PC-9 (cell line): ENCODE measurements at regions not wholly inside any gene's neighbourhood (a gene's known extent, or its start where the extent isn't known, plus 50 kb on each side); places are given as distances from the start of the nearest gene placed in this dataset.

Experiments
- BruUV-seq: library from RNA; stranded (reverse); fragments of 400-500 nt; replicated peaks from 2 replicates; lab custom pipeline; 2021; lab: Mats Ljungman, UMichigan
- CTCF ChIA-PET: fragments of 300-600 bp; sonication (Branson Sonifier 250); formaldehyde crosslinking; loops from one replicate; lab custom pipeline; 2022; ENCODE audit warnings: antibody characterized with exemption; lab: Charles Lee
- POLR2A ChIA-PET: fragments of 300-600 bp; sonication (Branson Sonifier 250); formaldehyde crosslinking; loops from one replicate; lab custom pipeline; 2022; ENCODE audit warnings: antibody characterized with exemption; ENCODE audit not compliant: unreplicated experiment; lab: Charles Lee
- DNase-seq, 2 experiments: peaks; one replicate each; pipeline versions ENCODE4 v3.0.0 to v3.0.0-alpha.2; 2015 to 2022; ENCODE audit warnings: mixed read lengths in 1 of 2
- H2AFZ ChIP-seq: fragments of 200-600 bp; sonication (generic); 2 replicates; pipeline ENCODE4 v1.8.1; 2017; ENCODE audit warnings: antibody characterized with exemption
- H3F3A ChIP-seq: fragments of 200-600 bp; sonication (generic); 2 replicates; pipeline ENCODE4 v1.8.1; 2017; ENCODE audit warnings: antibody characterized with exemption, mild to moderate bottlenecking, low read depth; ENCODE audit not compliant: insufficient read depth
- H3K27ac ChIP-seq: fragments of 200-600 bp; sonication (generic); 2 replicates; pipeline ENCODE4 v1.6.1; 2016; ENCODE audit warnings: mixed run types
- H3K27me3 ChIP-seq: fragments of 200-600 bp; sonication (generic); 2 replicates; pipeline ENCODE4 v1.6.1; 2016; ENCODE audit warnings: low read depth, mixed run types; ENCODE audit not compliant: insufficient read depth
- H3K36me3 ChIP-seq: fragments of 200-600 bp; sonication (generic); 2 replicates; pipeline ENCODE4 v1.6.1; 2016; ENCODE audit warnings: low read depth, mixed run types
- H3K4me1 ChIP-seq: fragments of 200-600 bp; sonication (generic); replicated peaks from 2 replicates; pipeline ENCODE4 v1.6.1; 2016; ENCODE audit warnings: mixed run types; ENCODE audit not compliant: insufficient read depth
- H3K4me2 ChIP-seq: fragments of 200-600 bp; sonication (generic); 2 replicates; pipeline ENCODE4 v1.6.1; 2017; ENCODE audit warnings: mixed run types
- H3K4me3 ChIP-seq: fragments of 200-600 bp; sonication (generic); 2 replicates; pipeline ENCODE4 v1.6.1; 2016; ENCODE audit warnings: mixed run types
- H3K79me2 ChIP-seq: fragments of 200-600 bp; sonication (generic); 2 replicates; pipeline ENCODE4 v1.6.1; 2017; ENCODE audit warnings: low read depth, mixed run types
- H3K9me2 ChIP-seq: fragments of 200-600 bp; sonication (generic); 2 replicates; pipeline ENCODE4 v1.8.1; 2017; ENCODE audit warnings: mild to moderate bottlenecking; ENCODE audit not compliant: insufficient read depth
- H3K9me3 ChIP-seq: fragments of 200-600 bp; sonication (generic); 2 replicates; pipeline ENCODE4 v1.8.1; 2016; ENCODE audit warnings: low read depth; ENCODE audit not compliant: insufficient read depth
- H4K20me1 ChIP-seq: fragments of 200-600 bp; sonication (generic); 2 replicates; pipeline ENCODE4 v1.8.1; 2017; ENCODE audit not compliant: insufficient read depth
- EZH2 ChIP-seq: fragments of 200-600 bp; sonication (generic); IDR thresholded peaks from 2 replicates; pipeline ENCODE4 v1.8.0; 2017; ENCODE audit warnings: antibody characterized with exemption, low read depth
- intact Hi-C: fragments of 100-400 bp; cut with micrococcal nuclease; formaldehyde crosslinking; loops from one replicate; pipeline ENCODE4 v1.10.0; 2022; ENCODE audit not compliant: unreplicated experiment
- TF ChIP-seq, protein P1 (sequence below): fragments of 200-600 bp; sonication (generic); conservative IDR thresholded peaks from 2 replicates; pipeline ENCODE4 v1.6.1; 2017; ENCODE audit warnings: mixed run types, antibody characterized with exemption, mild to moderate bottlenecking, moderate library complexity

GRCh38 chr3:26081166-26081565 is 291.3 kb downstream of the OXSM start:
- Histone ChIP-seq H4K20me1 (no peaks in the 10 kb centered on the region), H3K27me3 (no peaks in the 10 kb centered on the region), H3F3A (no peaks in the 10 kb centered on the region), H2AFZ (no peak overlapping the region), H3K4me3 (no peak overlapping the region), H3K36me3 (no peaks in the 10 kb centered on the region), H3K9me2 (no peaks in the 10 kb centered on the region), H3K9me3 (no peaks in the 10 kb centered on the region), H3K79me2 (no peaks in the 10 kb centered on the region), H3K4me1 (no peaks in the 10 kb centered on the region), H3K27ac (no peak overlapping the region), H3K4me2 (no peak overlapping the region)
- TF ChIP-seq EZH2 = no peak
- TF ChIP-seq, protein P1, sequence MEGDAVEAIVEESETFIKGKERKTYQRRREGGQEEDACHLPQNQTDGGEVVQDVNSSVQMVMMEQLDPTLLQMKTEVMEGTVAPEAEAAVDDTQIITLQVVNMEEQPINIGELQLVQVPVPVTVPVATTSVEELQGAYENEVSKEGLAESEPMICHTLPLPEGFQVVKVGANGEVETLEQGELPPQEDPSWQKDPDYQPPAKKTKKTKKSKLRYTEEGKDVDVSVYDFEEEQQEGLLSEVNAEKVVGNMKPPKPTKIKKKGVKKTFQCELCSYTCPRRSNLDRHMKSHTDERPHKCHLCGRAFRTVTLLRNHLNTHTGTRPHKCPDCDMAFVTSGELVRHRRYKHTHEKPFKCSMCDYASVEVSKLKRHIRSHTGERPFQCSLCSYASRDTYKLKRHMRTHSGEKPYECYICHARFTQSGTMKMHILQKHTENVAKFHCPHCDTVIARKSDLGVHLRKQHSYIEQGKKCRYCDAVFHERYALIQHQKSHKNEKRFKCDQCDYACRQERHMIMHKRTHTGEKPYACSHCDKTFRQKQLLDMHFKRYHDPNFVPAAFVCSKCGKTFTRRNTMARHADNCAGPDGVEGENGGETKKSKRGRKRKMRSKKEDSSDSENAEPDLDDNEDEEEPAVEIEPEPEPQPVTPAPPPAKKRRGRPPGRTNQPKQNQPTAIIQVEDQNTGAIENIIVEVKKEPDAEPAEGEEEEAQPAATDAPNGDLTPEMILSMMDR = no peak
- DNase-seq = no peak
- intact Hi-C loops = no loop called here
- ChIA-PET POLR2A (no interaction called here), CTCF (no interaction called here)
- BruUV-seq = no TSS peak

GRCh38 chr3:26081806-26082205 is 291.9 kb downstream of the OXSM start:
- TF ChIP-seq EZH2 = no peak
- TF ChIP-seq, protein P1 = no peak
- no peaks in the 10 kb centered on the region for H3K9me3 ChIP-seq
- H3K79me2 ChIP-seq = no peaks in the 10 kb centered on the region
- no peaks in the 10 kb centered on the region for H4K20me1 ChIP-seq
- no peaks in the 10 kb centered on the region for H3F3A ChIP-seq
- H3K9me2 ChIP-seq = no peaks in the 10 kb centered on the region
- no peak overlapping the region for H2AFZ ChIP-seq
- no peak overlapping the region for H3K4me3 ChIP-seq
- no peak overlapping the region for H3K27ac ChIP-seq
- no peaks in the 10 kb centered on the region for H3K4me1 ChIP-seq
- POLR2A ChIA-PET = no interaction called here
- no peak for DNase-seq
- CTCF ChIA-PET = no interaction called here
- no peaks in the 10 kb centered on the region for H3K36me3 ChIP-seq
- no TSS peak for BruUV-seq
- intact Hi-C loops = no loop called here
- no peak overlapping the region for H3K4me2 ChIP-seq
- no peaks in the 10 kb centered on the region for H3K27me3 ChIP-seq

DNA sequence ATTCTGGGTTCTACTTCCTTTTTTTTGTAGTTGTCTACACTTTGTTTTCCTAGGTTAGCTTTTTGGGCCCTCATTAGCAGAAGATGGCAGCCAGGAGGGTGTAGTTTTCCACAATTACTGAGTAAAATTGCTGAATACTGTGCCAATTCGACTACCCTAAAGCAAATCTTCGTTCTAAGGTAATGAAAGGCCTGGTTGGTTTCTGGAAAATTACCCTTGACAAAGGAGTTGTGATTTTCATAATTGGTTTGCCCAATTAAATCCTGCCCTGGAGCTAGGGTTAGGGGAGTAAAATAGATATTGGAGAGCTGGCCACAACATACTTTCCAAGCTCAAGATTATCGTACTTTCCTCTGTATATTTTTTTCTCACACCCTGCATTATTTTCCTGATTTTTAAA is 293.0 kb downstream of the OXSM start:
- intact Hi-C loops = no loop called here
- Histone ChIP-seq H2AFZ (no peak overlapping the region), H3K36me3 (no peaks in the 10 kb centered on the region), H3K27me3 (no peaks in the 10 kb centered on the region), H3K79me2 (no peaks in the 10 kb centered on the region), H3K4me1 (no peaks in the 10 kb centered on the region), H3K9me2 (no peaks in the 10 kb centered on the region), H3K4me3 (no peak overlapping the region), H3K27ac (no peak overlapping the region), H4K20me1 (no peaks in the 10 kb centered on the region), H3K9me3 (no peaks in the 10 kb centered on the region), H3K4me2 (no peak overlapping the region), H3F3A (no peaks in the 10 kb centered on the region)
- DNase-seq = no peak
- TF ChIP-seq EZH2 = no peak
- TF ChIP-seq, protein P1 = no peak
- CTCF ChIA-PET = no interaction called here
- POLR2A ChIA-PET = no interaction called here
- BruUV-seq = no TSS peak
